Fibroblast of pulmonary artery (primary cell): ENCODE measurements at regions not wholly inside any gene's neighbourhood (a gene's known extent, or its start where the extent isn't known, plus 50 kb on each side); places are given as distances from the start of the nearest gene placed in this dataset.

Experiments used
- DNase-seq: peaks from one replicate; pipeline ENCODE4 v3.0.0-alpha.2; 2010; ENCODE audit warnings: low read depth
- H3K4me3 ChIP-seq: replicated peaks from 2 replicates; pipeline ENCODE4 v1.5.1; 2011; ENCODE audit warnings: low read depth, mild to moderate bottlenecking, control low read depth, low read length, moderate library complexity
- TF ChIP-seq, protein P1 (sequence below): IDR thresholded peaks from 2 replicates; pipeline ENCODE4 v1.5.1; 2011; ENCODE audit warnings: mild to moderate bottlenecking, control low read depth, low read length, inconsistent platforms; ENCODE audit errors: missing control alignments

DNA sequence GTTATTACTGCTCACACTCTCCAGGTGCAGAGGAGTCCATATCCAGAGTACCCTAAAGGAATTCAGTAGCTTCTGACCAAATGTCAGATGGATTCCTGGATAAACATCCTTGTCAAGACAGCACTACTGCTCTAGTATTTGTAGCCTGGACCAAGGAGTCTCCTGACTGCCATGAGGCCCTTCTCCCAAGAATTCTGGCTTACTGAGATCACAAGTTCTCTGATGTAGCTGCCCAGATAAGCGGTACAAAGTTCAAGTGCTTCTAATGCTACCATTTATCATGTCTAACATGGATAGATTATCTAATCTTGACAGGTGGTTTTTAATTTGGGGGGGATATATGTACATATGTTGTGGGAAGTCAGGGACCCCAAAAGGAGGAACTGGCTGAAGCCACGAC lies 196.6 kb upstream of the HMCN1 start:
- TF ChIP-seq, protein P1, sequence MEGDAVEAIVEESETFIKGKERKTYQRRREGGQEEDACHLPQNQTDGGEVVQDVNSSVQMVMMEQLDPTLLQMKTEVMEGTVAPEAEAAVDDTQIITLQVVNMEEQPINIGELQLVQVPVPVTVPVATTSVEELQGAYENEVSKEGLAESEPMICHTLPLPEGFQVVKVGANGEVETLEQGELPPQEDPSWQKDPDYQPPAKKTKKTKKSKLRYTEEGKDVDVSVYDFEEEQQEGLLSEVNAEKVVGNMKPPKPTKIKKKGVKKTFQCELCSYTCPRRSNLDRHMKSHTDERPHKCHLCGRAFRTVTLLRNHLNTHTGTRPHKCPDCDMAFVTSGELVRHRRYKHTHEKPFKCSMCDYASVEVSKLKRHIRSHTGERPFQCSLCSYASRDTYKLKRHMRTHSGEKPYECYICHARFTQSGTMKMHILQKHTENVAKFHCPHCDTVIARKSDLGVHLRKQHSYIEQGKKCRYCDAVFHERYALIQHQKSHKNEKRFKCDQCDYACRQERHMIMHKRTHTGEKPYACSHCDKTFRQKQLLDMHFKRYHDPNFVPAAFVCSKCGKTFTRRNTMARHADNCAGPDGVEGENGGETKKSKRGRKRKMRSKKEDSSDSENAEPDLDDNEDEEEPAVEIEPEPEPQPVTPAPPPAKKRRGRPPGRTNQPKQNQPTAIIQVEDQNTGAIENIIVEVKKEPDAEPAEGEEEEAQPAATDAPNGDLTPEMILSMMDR = no peak
- no peak for DNase-seq
- H3K4me3 ChIP-seq = no peak overlapping the region

GRCh38 chr1:185536165-185536920 lies 197.8 kb upstream of the HMCN1 start:
- TF ChIP-seq, protein P1 = no peak
- no peak overlapping the region for H3K4me3 ChIP-seq
- no peak for DNase-seq

GRCh38 chr1:185535621-185536020 lies 198.6 kb upstream of the HMCN1 start:
- TF ChIP-seq, protein P1 = no peak
- DNase-seq = no peak
- no peak overlapping the region for H3K4me3 ChIP-seq

DNA sequence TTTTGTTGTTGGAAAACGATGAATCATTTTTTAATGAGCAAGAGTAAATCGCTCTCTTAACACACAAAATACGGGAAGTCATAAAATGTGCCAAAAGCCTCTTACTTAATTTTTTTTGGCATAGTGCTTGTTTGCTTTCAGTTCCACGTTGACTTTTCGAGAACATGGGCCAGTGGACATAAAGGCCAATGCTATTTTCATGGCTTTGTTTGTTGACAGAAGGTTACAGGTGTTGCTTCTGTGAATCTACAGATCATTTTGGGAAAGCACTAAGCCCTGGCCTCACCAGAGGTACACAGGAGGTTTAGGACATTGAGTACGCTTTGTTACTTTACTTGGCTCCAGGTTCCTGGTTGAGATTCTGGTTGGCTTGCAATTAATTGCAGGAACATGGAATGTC lies 199.4 kb upstream of the HMCN1 start:
- DNase-seq = no peak
- H3K4me3 ChIP-seq = no peak overlapping the region
- TF ChIP-seq, protein P1 = no peak

- H3K4me3 ChIP-seq = no peak overlapping the region
- TF ChIP-seq, protein P1 = no peak
- DNase-seq = peak; percentile 9
These were observed 200.6 kb upstream of the HMCN1 start for GRCh38 chr1:185533596-185533995.

- DNase-seq = no peak
- no peak overlapping the region for H3K4me3 ChIP-seq
- TF ChIP-seq, protein P1 = no peak
These were observed 201.3 kb upstream of the HMCN1 start for GRCh38 chr1:185532856-185533255.

DNA sequence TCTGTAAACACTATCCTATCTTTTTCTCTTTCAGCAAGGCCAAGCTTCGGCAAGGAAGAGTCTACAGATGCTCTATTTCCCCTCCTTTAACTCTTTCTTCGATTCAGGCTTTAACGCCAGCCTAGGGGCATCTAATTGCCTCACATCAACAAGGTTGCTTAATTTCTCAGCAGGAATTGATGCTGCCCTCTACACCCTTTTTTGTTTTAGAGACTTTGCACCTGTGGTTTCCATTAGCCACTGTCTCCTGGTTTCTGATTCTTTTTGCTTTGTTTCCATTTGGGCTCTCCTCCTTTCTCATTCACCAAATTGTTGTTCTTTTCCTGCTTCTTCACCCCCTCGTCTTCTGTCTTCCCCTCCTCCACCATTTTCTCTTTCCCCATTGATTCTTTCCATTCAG lies 202.4 kb upstream of the HMCN1 start:
- no peak for DNase-seq
- no peak overlapping the region for H3K4me3 ChIP-seq
- TF ChIP-seq, protein P1 = no peak
